ENCODE measurements at regions not wholly inside any gene's neighbourhood (a gene's known extent, or its start where the extent isn't known, plus 50 kb on each side); places are given as distances from the start of the nearest gene placed in this dataset.

DNA sequence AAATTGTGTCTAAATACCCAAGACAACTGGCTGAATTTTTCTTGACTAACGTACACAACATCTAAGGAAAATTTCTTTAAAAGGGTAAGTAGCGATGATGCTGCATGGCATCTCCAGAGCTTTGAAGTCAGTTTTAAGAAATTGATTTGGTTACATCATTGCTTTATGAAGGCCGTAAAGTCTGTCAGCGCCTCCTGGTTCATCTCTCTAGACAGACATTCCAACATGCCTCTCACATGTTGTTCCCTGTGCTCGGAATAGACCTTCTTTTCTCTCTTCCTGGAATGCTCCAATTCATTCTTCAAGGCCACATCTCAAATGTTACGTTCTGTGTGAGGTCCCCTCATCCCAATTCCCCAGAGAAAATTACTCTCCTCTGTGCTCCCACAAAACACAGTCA lies 108.7 kb upstream of the SSBP2 start:
- TF ChIP-seq, protein P1, sequence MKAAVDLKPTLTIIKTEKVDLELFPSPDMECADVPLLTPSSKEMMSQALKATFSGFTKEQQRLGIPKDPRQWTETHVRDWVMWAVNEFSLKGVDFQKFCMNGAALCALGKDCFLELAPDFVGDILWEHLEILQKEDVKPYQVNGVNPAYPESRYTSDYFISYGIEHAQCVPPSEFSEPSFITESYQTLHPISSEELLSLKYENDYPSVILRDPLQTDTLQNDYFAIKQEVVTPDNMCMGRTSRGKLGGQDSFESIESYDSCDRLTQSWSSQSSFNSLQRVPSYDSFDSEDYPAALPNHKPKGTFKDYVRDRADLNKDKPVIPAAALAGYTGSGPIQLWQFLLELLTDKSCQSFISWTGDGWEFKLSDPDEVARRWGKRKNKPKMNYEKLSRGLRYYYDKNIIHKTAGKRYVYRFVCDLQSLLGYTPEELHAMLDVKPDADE (IDR thresholded peaks at IDR 0.05), result no peak
- TF ChIP-seq, protein P2, sequence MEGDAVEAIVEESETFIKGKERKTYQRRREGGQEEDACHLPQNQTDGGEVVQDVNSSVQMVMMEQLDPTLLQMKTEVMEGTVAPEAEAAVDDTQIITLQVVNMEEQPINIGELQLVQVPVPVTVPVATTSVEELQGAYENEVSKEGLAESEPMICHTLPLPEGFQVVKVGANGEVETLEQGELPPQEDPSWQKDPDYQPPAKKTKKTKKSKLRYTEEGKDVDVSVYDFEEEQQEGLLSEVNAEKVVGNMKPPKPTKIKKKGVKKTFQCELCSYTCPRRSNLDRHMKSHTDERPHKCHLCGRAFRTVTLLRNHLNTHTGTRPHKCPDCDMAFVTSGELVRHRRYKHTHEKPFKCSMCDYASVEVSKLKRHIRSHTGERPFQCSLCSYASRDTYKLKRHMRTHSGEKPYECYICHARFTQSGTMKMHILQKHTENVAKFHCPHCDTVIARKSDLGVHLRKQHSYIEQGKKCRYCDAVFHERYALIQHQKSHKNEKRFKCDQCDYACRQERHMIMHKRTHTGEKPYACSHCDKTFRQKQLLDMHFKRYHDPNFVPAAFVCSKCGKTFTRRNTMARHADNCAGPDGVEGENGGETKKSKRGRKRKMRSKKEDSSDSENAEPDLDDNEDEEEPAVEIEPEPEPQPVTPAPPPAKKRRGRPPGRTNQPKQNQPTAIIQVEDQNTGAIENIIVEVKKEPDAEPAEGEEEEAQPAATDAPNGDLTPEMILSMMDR (conservative IDR thresholded peaks at IDR 0.05; ENCODE audit: low read depth in 2 of 2), result no peak
- TF ChIP-seq POLR2AphosphoS5 (IDR thresholded peaks at IDR 0.05; ENCODE audit: low read depth) (no peak), EZH2 (IDR thresholded peaks at IDR 0.05; ENCODE audit: low read depth, unreplicated experiment) (no peak)

Data from GM23338 (cell line).